CD4-positive, alpha-beta T cell (primary cell): ENCODE measurements at regions not wholly inside any gene's neighbourhood (a gene's known extent, or its start where the extent isn't known, plus 50 kb on each side); places are given as distances from the start of the nearest gene placed in this dataset.

ENCODE experiments used
- ATAC-seq: fragments of 200-7000 bp; cut with Tn5 transposase; one replicate; pipeline ENCODE4 v1.10.0; 2022; ENCODE audit warnings: mild to moderate bottlenecking; ENCODE audit not compliant: poor library complexity
- CTCF ChIA-PET: fragments of 350-600 bp; sonication (Branson Sonifier 250); formaldehyde crosslinking; loops from one replicate; lab custom pipeline; 2021; ENCODE audit warnings: antibody characterized with exemption, inconsistent platforms; lab: Charles Lee
- POLR2A ChIA-PET: fragments of 350-600 bp; sonication (Branson Sonifier 250); formaldehyde crosslinking; loops from one replicate; lab custom pipeline; 2021; ENCODE audit warnings: antibody characterized with exemption, inconsistent platforms; lab: Charles Lee
- DNase-seq, 14 experiments: peaks; one replicate each; pipeline ENCODE4 v3.0.0-alpha.2; 2013 to 2020; ENCODE audit warnings: mixed read lengths in 2 of 14
- H3K27ac ChIP-seq, 2 donors: one replicate each; pipeline versions ENCODE4 v1.5.1 to v1.7.0; 2013; ENCODE audit warnings: low read length in 2 of 2, low read depth in 1 of 2, mild to moderate bottlenecking in 1 of 2
- H3K27me3 ChIP-seq, 2 experiments: 1 replicate in 1 of 2; 2 replicates in 1 of 2; pipeline versions ENCODE4 v1.6.1 to v1.7.0; 2013; ENCODE audit warnings: low read length in 2 of 2, control low read depth in 1 of 2, mild to moderate bottlenecking in 1 of 2, moderate library complexity in 1 of 2; ENCODE audit not compliant: insufficient read depth in 2 of 2, control insufficient read depth in 1 of 2
- H3K36me3 ChIP-seq: one replicate; pipeline ENCODE4 v1.6.1; 2013; ENCODE audit warnings: low read length, control low read depth; ENCODE audit not compliant: insufficient read depth
- H3K4me1 ChIP-seq: one replicate; pipeline ENCODE4 v1.6.1; 2013; ENCODE audit warnings: low read length, control low read depth; ENCODE audit not compliant: insufficient read depth
- H3K4me3 ChIP-seq: one replicate; pipeline ENCODE4 v1.5.1; 2013; ENCODE audit warnings: mild to moderate bottlenecking, low read length, moderate library complexity
- H3K9me3 ChIP-seq, 2 experiments: 1 replicate in 1 of 2; 2 replicates in 1 of 2; pipeline versions ENCODE4 v1.6.1 to v1.7.0; 2013; ENCODE audit warnings: low read length in 2 of 2, mild to moderate bottlenecking in 2 of 2, control low read depth in 1 of 2, moderate library complexity in 1 of 2; ENCODE audit not compliant: control insufficient read depth in 1 of 2, insufficient read depth in 1 of 2
- H3K27ac Mint-ChIP-seq: one replicate; pipeline ENCODE4 v1.8.0; 2020; ENCODE audit warnings: mixed read lengths
- H3K27me3 Mint-ChIP-seq: one replicate; pipeline ENCODE4 v1.8.0; 2021; ENCODE audit warnings: mixed read lengths
- H3K36me3 Mint-ChIP-seq: one replicate; pipeline ENCODE4 v1.8.0; 2021; ENCODE audit warnings: low read depth, mixed read lengths
- H3K4me1 Mint-ChIP-seq: one replicate; pipeline ENCODE4 v1.8.0; 2021; ENCODE audit warnings: low read depth, mixed read lengths
- H3K4me3 Mint-ChIP-seq: one replicate; pipeline ENCODE4 v1.8.0; 2020; ENCODE audit warnings: mild to moderate bottlenecking, mixed read lengths
- H3K9me3 Mint-ChIP-seq: one replicate; pipeline ENCODE4 v1.8.0; 2020; ENCODE audit warnings: mixed read lengths
- intact Hi-C, 2 experiments: fragments of 100-400 bp; cut with DNase I in 1 of 2; cut with micrococcal nuclease in 1 of 2; formaldehyde crosslinking; loops; one replicate each; pipeline versions ENCODE4 v1.15.1 to v1.9.0; 2023 to 2025; cut with DNase I, micrococcal nuclease
- TF ChIP-seq, protein P1 (sequence below): fragments of 200-600 bp; IDR thresholded peaks from one replicate; pipeline ENCODE4 v1.8.0; 2022; ENCODE audit warnings: antibody characterized with exemption, mild to moderate bottlenecking

DNA sequence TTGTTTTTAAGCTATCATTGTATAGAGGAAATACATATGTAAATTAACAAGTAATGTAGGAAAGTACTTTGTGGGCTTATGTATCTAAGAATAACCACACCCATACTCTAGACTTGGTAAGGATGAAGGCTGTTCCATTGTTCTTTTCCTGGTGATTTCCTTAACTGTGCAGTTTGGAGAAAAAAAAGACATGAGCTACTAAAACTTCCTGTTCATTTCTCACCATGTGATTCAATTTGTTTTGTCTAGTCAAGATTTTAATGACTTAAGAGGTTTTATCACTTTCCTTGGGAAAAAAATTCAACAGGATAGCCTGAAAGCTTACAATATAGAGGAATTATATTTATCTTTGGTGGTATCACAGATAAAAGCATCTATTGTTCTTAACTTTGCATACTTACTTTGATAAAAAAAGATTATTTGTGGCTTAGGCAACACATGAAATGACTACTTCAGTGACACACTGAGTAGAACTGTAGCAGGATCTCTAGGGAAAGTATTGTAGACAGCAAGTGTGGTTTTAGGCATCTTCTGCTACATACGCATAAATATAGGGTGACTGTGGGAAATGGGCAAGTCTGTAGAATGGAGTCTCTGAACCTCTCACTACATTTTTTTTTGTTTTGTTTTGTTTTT, 80.3 kb downstream of the GJA1 start:
- no peak for ATAC-seq
- Mint-ChIP-seq H3K36me3 (no peaks in the 10 kb centered on the region), H3K27ac (no peak overlapping the region), H3K4me3 (no peak overlapping the region), H3K4me1 (no peaks in the 10 kb centered on the region), H3K27me3 (no peaks in the 10 kb centered on the region), H3K9me3 (no peaks in the 10 kb centered on the region)
- no peak for DNase-seq
- H3K27me3 ChIP-seq, result no peaks in the 10 kb centered on the region
- intact Hi-C loops, result no loop called here
- CTCF ChIA-PET, result no interaction called here
- no peaks in the 10 kb centered on the region for H3K9me3 ChIP-seq
- no peak overlapping the region for H3K4me3 ChIP-seq
- POLR2A ChIA-PET, result no interaction called here
- TF ChIP-seq, protein P1, sequence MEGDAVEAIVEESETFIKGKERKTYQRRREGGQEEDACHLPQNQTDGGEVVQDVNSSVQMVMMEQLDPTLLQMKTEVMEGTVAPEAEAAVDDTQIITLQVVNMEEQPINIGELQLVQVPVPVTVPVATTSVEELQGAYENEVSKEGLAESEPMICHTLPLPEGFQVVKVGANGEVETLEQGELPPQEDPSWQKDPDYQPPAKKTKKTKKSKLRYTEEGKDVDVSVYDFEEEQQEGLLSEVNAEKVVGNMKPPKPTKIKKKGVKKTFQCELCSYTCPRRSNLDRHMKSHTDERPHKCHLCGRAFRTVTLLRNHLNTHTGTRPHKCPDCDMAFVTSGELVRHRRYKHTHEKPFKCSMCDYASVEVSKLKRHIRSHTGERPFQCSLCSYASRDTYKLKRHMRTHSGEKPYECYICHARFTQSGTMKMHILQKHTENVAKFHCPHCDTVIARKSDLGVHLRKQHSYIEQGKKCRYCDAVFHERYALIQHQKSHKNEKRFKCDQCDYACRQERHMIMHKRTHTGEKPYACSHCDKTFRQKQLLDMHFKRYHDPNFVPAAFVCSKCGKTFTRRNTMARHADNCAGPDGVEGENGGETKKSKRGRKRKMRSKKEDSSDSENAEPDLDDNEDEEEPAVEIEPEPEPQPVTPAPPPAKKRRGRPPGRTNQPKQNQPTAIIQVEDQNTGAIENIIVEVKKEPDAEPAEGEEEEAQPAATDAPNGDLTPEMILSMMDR, result no peak
- H3K4me1 ChIP-seq, result no peaks in the 10 kb centered on the region
- no peak overlapping the region for H3K27ac ChIP-seq
- H3K36me3 ChIP-seq, result no peaks in the 10 kb centered on the region

DNA sequence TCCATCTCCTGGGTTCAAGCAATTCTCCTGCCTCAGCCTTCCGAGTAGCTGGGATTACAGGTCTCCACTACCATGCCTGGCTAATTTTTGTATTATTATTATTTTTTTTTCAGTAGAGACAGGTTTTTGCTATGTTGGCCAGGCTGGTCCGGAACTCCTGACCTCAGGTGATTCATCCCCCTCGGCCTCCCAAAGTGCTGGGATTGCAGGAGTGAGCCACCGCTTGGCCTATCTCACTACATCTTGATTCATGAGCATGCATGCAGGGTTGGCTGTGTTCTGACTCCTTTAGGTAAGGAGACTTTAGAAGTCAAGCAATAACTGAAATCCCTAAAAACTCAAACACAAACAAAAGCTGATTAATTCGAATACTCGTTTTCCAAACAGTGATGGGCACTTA, 80.9 kb downstream of the GJA1 start:
- Mint-ChIP-seq H3K27ac (no peak overlapping the region), H3K9me3 (no peaks in the 10 kb centered on the region), H3K27me3 (no peaks in the 10 kb centered on the region), H3K4me1 (no peaks in the 10 kb centered on the region), H3K4me3 (no peak overlapping the region), H3K36me3 (no peaks in the 10 kb centered on the region)
- ChIA-PET CTCF (no interaction called here), POLR2A (no interaction called here)
- H3K27me3 ChIP-seq, result no peaks in the 10 kb centered on the region
- H3K4me3 ChIP-seq, result no peak overlapping the region
- no peak for DNase-seq
- H3K36me3 ChIP-seq, result no peaks in the 10 kb centered on the region
- intact Hi-C loops, result no loop called here
- TF ChIP-seq, protein P1, result no peak
- no peaks in the 10 kb centered on the region for H3K9me3 ChIP-seq
- no peaks in the 10 kb centered on the region for H3K4me1 ChIP-seq
- no peak for ATAC-seq
- H3K27ac ChIP-seq, result no peak overlapping the region

DNA sequence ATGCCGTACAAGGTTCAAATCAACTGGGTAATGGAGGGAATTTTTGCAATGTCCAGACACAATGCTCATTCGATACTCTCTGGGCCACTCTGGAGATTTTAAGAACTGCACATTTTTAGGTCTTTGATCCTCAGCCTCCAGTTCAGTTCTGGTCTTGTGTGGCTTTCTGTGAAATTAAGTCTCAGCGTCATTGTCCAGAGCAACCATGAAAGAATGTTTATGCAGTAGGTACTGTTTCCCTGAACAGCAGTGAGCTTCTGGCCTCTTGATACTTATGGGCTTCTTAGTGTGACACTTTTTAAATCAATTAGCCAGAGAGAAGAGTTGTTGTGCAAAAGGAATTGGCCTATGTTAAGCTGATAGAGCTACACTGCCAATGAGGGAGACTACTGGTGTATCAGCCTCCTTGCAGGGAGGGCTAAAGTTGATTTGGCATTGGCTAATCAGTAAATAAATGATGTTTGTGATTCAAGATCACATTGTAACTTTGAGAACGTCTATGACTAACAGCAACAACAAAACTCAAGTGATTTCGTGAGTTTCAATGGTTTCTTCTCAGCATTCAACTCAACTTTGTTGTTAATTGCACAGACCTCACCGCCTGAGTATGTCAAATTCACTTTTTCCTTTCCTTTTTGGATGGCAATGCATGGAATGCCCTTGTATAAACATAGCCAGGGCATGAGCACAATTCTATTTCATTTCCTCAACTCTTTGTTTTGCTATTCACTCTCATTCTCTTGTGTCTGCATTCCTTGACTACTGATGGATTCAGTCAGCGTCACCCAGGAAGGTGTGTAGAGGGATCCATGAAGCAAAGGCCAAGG, 85.1 kb downstream of the GJA1 start:
- H3K4me1 ChIP-seq, result no peaks in the 10 kb centered on the region
- CTCF ChIA-PET, result interaction anchor here (0.6 kb wide), 3 partner anchors 16 to 1004 kb away, joined by 3 to 5 read pairs (median 3); no protein-coding TSS in a partner anchor
- Mint-ChIP-seq H3K4me1 (no peaks in the 10 kb centered on the region), H3K27me3 (no peaks in the 10 kb centered on the region), H3K9me3 (no peaks in the 10 kb centered on the region), H3K36me3 (no peaks in the 10 kb centered on the region), H3K27ac (no peak overlapping the region), H3K4me3 (no peak overlapping the region)
- no peaks in the 10 kb centered on the region for H3K36me3 ChIP-seq
- H3K4me3 ChIP-seq, result no peak overlapping the region
- intact Hi-C loops, result no loop called here
- ATAC-seq (no peak), DNase-seq (no peak)
- TF ChIP-seq, protein P1, result no peak
- no peaks in the 10 kb centered on the region for H3K27me3 ChIP-seq
- H3K27ac ChIP-seq, result no peak overlapping the region
- POLR2A ChIA-PET, result no interaction called here
- no peaks in the 10 kb centered on the region for H3K9me3 ChIP-seq
